Stimulated activated CD4-positive, alpha-beta T cell treated with anti-CD3 and anti-CD28 coated beads, Interleukin-1b, Interleukin-23, amount 100 ng/mL, for 48 hours (primary cell): ENCODE measurements at regions not wholly inside any gene's neighbourhood (a gene's known extent, or its start where the extent isn't known, plus 50 kb on each side); places are given as distances from the start of the nearest gene placed in this dataset.
"Not testable (repeated sequence)": the region's sequence is repeated elsewhere in the genome, so short reads cannot be mapped to it uniquely, and the experiment has no call there.

ENCODE experiments used
- DNase-seq: peaks from one replicate; pipeline ENCODE4 v3.0.0-alpha.2; 2020

DNA sequence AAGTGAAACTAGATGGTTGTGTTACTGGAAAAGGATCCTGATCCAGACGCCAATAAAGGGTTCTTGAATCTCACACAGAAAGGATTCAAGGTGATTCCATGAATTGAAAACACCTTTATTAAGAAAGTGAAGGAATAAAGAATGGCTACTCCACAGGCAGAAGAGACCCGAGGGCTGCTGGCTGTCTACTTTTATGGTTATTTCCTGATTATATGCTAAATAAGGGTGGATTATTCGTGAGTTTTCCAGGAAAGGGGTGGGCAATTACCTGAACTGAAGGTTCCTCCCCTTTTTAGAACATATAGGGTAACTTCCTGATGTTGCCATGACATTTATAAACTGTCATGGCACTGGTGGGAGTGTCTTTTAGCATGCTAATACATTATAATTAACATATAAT is 50.9 kb upstream of the WARS2 start:
- no peak for DNase-seq

- no peak for DNase-seq
Observed at GRCh38 chr1:119204197-119204960, 63.9 kb upstream of the WARS2 start.

DNA sequence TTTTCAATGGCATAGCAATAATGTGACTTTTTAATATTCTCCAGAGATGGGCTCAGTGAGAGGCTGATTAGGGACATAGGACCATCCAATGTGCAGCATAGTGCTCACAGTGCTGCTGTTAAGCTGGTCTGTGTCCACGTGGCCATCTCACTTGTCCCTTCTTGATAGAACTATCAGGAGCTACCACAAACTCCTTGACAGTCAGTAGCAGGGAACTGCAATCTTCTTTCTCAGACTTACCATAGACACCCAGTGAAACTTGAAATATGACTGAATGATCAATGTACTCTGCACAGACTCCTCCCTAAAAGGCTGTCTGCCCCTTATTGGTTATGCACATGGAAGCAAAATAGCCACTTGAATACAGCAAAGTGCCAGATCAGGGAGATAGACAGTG is 64.5 kb upstream of the WARS2 start:
- no peak for DNase-seq

GRCh38 chr1:119209061-119209460 is 68.6 kb upstream of the WARS2 start:
- no peak for DNase-seq

GRCh38 chr1:119209596-119210295 is 69.3 kb upstream of the WARS2 start:
- no peak for DNase-seq

DNA sequence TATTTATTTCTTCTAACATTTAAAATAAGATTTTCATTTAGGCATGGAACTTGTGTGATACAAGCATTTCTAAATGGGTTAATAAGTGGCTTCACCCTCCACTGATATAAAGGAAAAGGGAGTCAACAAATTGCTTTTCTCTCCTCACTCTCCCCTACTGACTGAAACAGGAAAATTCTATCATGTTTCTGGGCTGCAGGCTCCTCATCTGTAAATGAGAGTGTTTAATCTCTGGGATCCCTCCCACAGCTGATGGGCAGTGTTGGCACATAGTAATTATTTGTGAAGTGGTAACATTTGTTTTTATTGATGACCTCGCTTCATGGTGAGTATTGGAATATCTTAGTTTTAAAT is 69.8 kb upstream of the WARS2 start:
- no peak for DNase-seq

GRCh38 chr1:119213213-119213612 is 72.8 kb upstream of the WARS2 start:
- DNase-seq: not testable (repeated sequence)

DNA sequence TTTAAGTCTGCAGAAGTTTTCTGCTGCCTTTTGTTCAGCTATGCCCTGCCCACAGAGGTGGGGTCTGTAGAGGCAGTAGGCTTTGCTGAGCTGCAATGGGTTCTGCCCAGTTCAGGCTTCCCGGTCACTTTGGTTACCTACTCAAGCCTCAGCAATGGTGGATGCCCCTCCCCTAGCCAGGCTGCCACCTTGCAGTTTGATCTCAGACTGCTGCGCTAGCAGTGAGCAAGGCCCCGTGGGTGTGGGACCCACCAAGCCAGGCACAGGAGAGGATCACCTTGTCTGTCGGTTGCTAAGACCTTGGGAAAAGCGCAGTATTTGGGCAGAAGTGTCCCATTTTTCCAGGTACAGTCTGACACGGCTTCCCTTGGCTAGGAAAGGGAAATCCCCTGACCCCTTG is 74.5 kb upstream of the WARS2 start:
- DNase-seq: not testable (repeated sequence)

DNA sequence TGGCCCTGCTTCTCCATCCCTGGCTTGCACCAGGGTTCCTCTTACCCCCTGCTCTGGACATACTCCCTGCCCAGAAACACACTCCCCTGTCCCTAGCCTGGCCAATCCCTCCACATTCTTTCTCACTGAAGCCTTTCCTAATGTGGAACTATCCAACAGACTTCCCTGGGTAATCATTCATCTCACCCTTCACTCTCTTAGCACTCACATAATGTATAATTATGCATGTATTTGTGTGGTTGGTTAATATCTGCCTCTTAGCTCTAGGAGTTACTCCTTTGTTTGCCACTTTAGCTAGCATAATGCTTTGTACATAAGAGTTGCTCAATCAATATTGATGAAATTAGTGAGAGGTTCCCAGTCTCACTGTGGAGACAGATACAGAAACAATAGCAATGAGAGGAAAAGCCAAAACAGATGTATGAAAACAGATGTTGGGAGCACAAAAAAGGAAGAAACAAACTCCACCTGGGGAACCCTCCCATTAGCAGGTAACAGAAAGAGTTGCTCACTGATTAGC is 76.9 kb upstream of the WARS2 start:
- no peak for DNase-seq

- DNase-seq: no peak
Observed at GRCh38 chr1:119219711-119220110, 79.3 kb upstream of the WARS2 start.

DNA sequence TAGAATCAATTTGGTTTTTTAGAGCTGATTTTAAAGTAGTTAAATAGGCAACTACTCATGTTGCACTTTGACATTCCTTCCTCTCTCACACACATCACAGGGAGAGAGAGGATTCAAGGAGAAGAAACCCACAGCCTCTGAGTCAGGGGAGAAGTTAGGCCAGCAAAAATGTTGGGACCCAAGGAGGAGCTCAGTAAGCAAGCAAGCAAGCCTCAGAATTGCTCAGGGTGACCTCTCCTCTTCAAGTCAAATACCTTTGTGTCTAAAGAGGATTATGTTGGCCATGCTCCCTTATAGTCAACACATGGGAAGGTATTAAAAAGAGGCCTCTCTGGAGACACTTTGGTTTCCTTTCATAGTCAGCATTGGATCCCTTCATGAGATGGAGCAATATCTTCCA is 80.5 kb upstream of the WARS2 start:
- no peak for DNase-seq

- DNase-seq: no peak
Observed at GRCh38 chr1:119222271-119222670, 81.8 kb upstream of the WARS2 start.

GRCh38 chr1:119225265-119225664 is 84.8 kb upstream of the WARS2 start:
- no peak for DNase-seq

- no peak for DNase-seq
Observed at GRCh38 chr1:119225831-119226230, 85.4 kb upstream of the WARS2 start.

GRCh38 chr1:119226321-119226720 is 85.9 kb upstream of the WARS2 start:
- DNase-seq: no peak

- DNase-seq: no peak
Observed at GRCh38 chr1:119226913-119227312, 86.5 kb upstream of the WARS2 start.

DNA sequence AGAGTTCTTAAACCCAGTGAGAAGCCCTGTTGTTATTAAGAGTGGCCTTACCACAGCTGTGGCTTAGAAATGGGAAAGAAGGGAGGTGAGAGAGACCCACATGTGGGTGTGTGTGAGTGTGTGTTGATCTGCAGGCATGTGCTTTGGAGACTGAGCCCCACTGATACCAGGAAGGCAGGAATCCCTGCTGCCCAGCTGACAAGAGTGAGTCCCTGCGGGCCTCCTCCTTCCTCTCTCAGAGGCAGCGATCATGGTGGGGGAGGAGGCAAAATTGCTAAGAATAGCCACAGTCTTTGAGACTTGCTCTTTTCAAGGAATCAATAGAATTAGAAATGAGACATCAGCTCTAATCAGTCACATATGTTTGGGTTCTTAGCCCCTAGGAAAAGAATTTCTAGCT is 87.0 kb upstream of the WARS2 start:
- no peak for DNase-seq

GRCh38 chr1:119228335-119229080 is 88.1 kb upstream of the WARS2 start:
- no peak for DNase-seq

DNA sequence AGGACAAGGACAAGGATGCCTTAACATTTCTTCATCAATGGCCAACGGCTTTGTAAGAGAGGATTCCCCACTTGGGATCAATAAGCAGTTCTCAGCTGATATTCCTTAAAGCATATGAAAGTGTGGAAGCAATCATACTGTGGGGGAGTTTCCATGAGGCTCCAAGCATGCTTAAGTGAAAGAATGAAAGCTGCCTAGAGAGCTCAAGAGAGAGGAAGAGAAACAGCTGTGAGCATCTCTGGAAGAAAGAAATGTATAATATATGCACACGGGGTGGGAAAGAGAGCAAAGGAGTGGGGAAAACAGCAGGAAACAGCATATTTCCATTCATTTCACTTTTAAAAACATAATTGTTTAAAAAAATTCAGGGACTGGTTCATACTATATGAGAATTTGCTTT is 94.7 kb upstream of the WARS2 start:
- DNase-seq: no peak

GRCh38 chr1:119245881-119246280 is 105.4 kb upstream of the WARS2 start:
- DNase-seq: no peak

DNA sequence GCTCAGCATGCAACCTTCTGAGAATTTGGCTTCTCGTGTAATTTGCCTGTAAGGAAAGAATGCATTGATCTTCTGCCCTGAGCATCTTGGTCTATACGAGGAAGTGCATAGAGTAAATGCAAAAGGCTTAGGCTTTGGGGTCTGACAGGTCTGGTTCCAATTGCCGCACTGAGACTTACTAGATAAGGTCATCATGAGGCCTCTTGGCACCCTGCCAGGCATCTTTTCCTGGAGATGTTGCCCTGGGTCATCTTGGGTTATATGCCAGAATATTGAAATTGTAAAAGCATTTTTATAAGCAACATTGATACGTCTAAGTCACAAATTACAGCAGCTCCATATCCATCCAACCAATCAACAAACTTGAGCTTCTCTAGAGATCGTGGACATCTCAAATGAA is 108.8 kb upstream of the WARS2 start:
- DNase-seq: no peak

GRCh38 chr1:119250299-119250698 is 109.8 kb upstream of the WARS2 start:
- no peak for DNase-seq

DNA sequence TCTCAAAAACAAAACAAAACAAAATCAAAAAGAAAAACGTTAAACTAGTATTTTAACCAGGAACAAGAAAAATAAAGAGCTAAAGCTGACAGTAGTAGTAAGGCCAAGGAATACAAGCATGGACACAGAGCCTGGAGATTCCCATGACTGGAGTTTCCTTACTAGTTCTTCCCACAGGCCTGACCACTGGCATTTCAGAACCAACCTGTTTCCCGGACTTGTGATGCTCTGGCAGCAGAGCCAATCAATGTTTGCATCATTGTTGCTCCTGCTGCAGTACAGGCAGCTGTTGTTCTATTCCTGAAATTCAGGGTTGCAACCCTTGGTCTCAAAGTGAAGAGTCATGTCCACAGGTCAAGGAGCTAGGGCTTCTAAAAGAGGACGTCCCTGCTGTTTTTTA is 111.3 kb upstream of the WARS2 start:
- no peak for DNase-seq

DNA sequence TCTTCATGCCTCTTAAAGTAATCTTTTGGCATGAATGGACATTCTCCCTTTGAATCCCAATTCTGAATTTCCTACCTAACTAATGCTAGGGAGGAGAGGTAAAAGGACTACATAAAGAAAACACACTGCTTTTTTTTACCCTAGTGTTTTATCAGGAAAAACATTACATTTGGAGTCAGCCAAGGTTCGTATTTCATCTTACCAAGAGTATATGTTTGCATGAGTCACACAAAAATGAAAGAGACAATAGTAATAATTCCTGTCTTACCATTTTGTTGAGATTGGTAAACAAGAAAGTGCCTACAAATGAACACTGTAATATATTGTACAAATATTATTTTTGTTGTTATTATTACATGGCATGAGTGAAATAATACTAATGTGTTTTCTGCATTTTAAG is 112.9 kb upstream of the WARS2 start:
- DNase-seq: no peak
